ENCODE measurements at regions not wholly inside any gene's neighbourhood (a gene's known extent, or its start where the extent isn't known, plus 50 kb on each side); places are given as distances from the start of the nearest gene placed in this dataset.

DNA sequence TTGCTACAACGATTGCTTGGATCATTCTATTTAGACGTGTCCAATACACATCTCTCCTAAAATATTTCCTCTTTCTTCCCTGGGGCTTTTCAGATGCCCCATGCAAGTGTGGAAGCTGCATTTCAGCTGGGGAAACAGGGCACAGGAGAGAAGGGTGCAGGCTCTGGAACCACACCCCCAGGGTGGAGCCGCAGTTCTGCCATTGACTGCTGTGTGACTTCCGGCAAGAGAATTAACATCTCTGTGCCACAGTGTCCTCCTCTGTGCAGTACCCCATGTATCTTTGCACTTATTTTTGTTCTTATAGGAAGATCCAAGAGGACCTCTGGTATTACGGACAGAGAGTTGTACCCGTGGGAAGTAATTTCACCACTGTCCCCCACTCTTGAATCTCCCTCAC lies 405.3 kb upstream of the EEF2KMT start:
- Histone ChIP-seq H3K36me3 (ENCODE audit: low read depth) (no peaks in the 10 kb centered on the region), H3K9me3 (ENCODE audit: severe bottlenecking) (no peaks in the 10 kb centered on the region), H3K27me3 (ENCODE audit: insufficient read depth, poor library complexity, severe bottlenecking) (no peaks in the 10 kb centered on the region), H3K27ac (ENCODE audit: poor library complexity, severe bottlenecking) (no peak overlapping the region), H3K4me3 (ENCODE audit: severe bottlenecking) (no peak overlapping the region), H3K4me1 (ENCODE audit: insufficient read depth, poor library complexity, severe bottlenecking) (no peaks in the 10 kb centered on the region)
- ATAC-seq (ENCODE audit: low read depth) = no peak
- no peak for DNase-seq (ENCODE audit: low spot score)
- TF ChIP-seq, protein P1, sequence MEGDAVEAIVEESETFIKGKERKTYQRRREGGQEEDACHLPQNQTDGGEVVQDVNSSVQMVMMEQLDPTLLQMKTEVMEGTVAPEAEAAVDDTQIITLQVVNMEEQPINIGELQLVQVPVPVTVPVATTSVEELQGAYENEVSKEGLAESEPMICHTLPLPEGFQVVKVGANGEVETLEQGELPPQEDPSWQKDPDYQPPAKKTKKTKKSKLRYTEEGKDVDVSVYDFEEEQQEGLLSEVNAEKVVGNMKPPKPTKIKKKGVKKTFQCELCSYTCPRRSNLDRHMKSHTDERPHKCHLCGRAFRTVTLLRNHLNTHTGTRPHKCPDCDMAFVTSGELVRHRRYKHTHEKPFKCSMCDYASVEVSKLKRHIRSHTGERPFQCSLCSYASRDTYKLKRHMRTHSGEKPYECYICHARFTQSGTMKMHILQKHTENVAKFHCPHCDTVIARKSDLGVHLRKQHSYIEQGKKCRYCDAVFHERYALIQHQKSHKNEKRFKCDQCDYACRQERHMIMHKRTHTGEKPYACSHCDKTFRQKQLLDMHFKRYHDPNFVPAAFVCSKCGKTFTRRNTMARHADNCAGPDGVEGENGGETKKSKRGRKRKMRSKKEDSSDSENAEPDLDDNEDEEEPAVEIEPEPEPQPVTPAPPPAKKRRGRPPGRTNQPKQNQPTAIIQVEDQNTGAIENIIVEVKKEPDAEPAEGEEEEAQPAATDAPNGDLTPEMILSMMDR (IDR thresholded peaks at IDR 0.05; ENCODE audit: poor library complexity, severe bottlenecking) = no peak

GRCh38 chr16:5502467-5502869 lies 404.9 kb upstream of the EEF2KMT start:
- DNase-seq (ENCODE audit: low spot score) = no peak
- Histone ChIP-seq H3K9me3 (ENCODE audit: severe bottlenecking) (no peaks in the 10 kb centered on the region), H3K36me3 (ENCODE audit: low read depth) (no peaks in the 10 kb centered on the region), H3K27ac (ENCODE audit: poor library complexity, severe bottlenecking) (no peak overlapping the region), H3K4me1 (ENCODE audit: insufficient read depth, poor library complexity, severe bottlenecking) (no peaks in the 10 kb centered on the region), H3K4me3 (ENCODE audit: severe bottlenecking) (no peak overlapping the region), H3K27me3 (ENCODE audit: insufficient read depth, poor library complexity, severe bottlenecking) (no peaks in the 10 kb centered on the region)
- no peak for ATAC-seq (ENCODE audit: low read depth)
- TF ChIP-seq, protein P1 (IDR thresholded peaks at IDR 0.05; ENCODE audit: poor library complexity, severe bottlenecking) = peak; percentile 29

DNA sequence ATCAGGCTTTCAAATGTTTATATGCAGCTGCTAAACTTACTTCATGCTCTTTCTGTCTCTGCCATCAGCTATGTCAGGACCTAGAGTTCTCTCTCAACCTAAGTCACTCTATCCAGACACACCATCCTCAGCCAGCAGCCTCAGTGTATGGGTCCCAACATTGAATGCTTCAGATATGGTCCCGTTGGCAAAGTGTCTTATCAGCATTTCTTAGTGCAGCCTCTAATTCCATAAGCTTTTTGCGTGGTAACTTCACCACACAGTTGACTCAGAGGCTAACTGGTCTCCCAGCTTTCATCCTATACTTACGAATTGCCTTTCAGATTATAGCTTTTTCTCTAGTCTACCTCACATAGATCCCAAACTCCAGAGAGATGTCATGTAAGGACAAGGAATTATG lies 402.9 kb upstream of the EEF2KMT start:
- H3K9me3 ChIP-seq (ENCODE audit: severe bottlenecking) = no peaks in the 10 kb centered on the region
- no peaks in the 10 kb centered on the region for H3K27me3 ChIP-seq (ENCODE audit: insufficient read depth, poor library complexity, severe bottlenecking)
- DNase-seq (ENCODE audit: low spot score) (no peak), ATAC-seq (ENCODE audit: low read depth) (no peak)
- no peak overlapping the region for H3K4me3 ChIP-seq (ENCODE audit: severe bottlenecking)
- H3K27ac ChIP-seq (ENCODE audit: poor library complexity, severe bottlenecking) = no peak overlapping the region
- H3K4me1 ChIP-seq (ENCODE audit: insufficient read depth, poor library complexity, severe bottlenecking) = no peaks in the 10 kb centered on the region
- TF ChIP-seq, protein P1 (IDR thresholded peaks at IDR 0.05; ENCODE audit: poor library complexity, severe bottlenecking) = no peak
- H3K36me3 ChIP-seq (ENCODE audit: low read depth) = no peaks in the 10 kb centered on the region

DNA sequence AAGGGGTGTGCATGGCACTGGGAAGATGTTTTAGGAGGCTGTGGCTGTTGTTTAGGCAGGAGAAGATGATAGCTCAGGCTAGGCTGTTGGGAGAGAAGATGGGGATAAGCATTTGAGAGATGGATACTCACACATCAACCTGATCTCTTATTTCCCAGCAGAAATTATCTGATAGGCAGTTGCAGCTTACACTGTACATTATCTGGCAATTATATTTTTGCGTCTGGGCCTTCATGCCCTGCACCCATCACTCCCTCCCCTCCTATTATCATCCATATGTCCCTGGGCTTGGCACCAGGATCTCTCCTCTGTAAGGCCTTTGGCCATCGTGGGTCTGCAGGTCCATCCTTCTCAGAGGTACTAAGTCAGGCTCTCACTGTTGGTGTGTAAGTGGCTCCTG lies 401.0 kb upstream of the EEF2KMT start:
- Histone ChIP-seq H3K9me3 (ENCODE audit: severe bottlenecking) (no peaks in the 10 kb centered on the region), H3K27me3 (ENCODE audit: insufficient read depth, poor library complexity, severe bottlenecking) (no peaks in the 10 kb centered on the region), H3K4me3 (ENCODE audit: severe bottlenecking) (no peak overlapping the region), H3K36me3 (ENCODE audit: low read depth) (no peaks in the 10 kb centered on the region), H3K27ac (ENCODE audit: poor library complexity, severe bottlenecking) (no peak overlapping the region), H3K4me1 (ENCODE audit: insufficient read depth, poor library complexity, severe bottlenecking) (no peaks in the 10 kb centered on the region)
- no peak for ATAC-seq (ENCODE audit: low read depth)
- no peak for DNase-seq (ENCODE audit: low spot score)
- TF ChIP-seq, protein P1 (IDR thresholded peaks at IDR 0.05; ENCODE audit: poor library complexity, severe bottlenecking) = no peak

DNA sequence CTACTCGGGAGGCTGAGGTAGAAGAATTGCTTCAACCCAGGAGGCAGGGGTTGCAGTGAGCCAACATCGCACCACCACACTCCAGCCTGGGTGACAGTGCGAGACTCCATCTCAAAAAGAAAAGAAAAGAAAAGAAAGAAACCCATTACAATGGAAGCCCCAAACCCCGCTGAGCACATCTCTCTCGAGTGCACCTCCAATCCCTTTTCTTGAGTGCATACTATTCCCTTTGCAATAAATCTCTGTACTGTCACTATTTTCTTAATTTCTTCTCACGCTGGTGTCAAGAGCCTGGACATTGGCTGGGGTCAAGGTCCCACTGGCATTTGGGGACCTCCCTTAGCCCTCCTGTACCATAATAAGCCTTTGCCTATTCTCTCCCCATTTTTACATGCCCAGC lies 398.4 kb upstream of the EEF2KMT start:
- TF ChIP-seq, protein P1 (IDR thresholded peaks at IDR 0.05; ENCODE audit: poor library complexity, severe bottlenecking) = no peak
- ATAC-seq (ENCODE audit: low read depth) = no peak
- H3K9me3 ChIP-seq (ENCODE audit: severe bottlenecking) = no peaks in the 10 kb centered on the region
- no peak for DNase-seq (ENCODE audit: low spot score)
- no peaks in the 10 kb centered on the region for H3K27me3 ChIP-seq (ENCODE audit: insufficient read depth, poor library complexity, severe bottlenecking)
- no peak overlapping the region for H3K27ac ChIP-seq (ENCODE audit: poor library complexity, severe bottlenecking)
- no peaks in the 10 kb centered on the region for H3K4me1 ChIP-seq (ENCODE audit: insufficient read depth, poor library complexity, severe bottlenecking)
- H3K36me3 ChIP-seq (ENCODE audit: low read depth) = no peaks in the 10 kb centered on the region
- H3K4me3 ChIP-seq (ENCODE audit: severe bottlenecking) = no peak overlapping the region
